22Rv1 (cell line): ENCODE measurements at regions not wholly inside any gene's neighbourhood (a gene's known extent, or its start where the extent isn't known, plus 50 kb on each side); places are given as distances from the start of the nearest gene placed in this dataset.

ENCODE experiments used
- CTCF ChIP-seq: fragments of 450-650 bp; IDR thresholded peaks from 2 replicates; pipeline ENCODE4 v1.5.1; 2017; ENCODE audit warnings: mild to moderate bottlenecking
- ZFX ChIP-seq: fragments of 450-650 bp; IDR thresholded peaks from 2 replicates; pipeline ENCODE4 v1.6.1; 2017; ENCODE audit warnings: antibody characterized with exemption, borderline replicate concordance

DNA sequence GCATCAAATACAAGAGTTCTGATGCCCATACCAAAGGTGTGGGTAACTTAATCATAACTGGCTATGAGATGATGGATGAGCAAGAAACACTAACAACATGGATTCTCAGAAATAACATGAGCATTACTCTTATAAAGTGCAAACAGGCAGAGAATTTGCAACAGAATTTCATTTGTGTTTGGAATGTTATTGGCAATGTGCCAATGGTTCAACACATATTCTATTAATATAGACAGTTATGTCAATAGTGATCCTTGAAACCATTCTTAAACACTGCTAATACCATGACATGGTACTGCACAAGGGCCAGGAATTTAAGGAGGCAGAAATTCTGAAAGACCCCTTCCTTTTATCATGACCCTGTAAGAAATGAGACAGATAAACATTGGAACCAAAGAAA is 217.1 kb upstream of the WSB1 start:
- TF ChIP-seq CTCF (no peak), ZFX (no peak)
